ENCODE measurements at regions not wholly inside any gene's neighbourhood (a gene's known extent, or its start where the extent isn't known, plus 50 kb on each side); places are given as distances from the start of the nearest gene placed in this dataset.

- TF ChIP-seq CTCF (IDR thresholded peaks at IDR 0.05; ENCODE audit: low read depth, low read length) (no peak), POLR2A (IDR thresholded peaks at IDR 0.05; ENCODE audit: extremely low read depth, insufficient read length) (no peak), MYC (IDR thresholded peaks at IDR 0.05; ENCODE audit: low read depth, low read length) (no peak)
These were observed 189.8 kb downstream of the MTRR start for GRCh38 chr5:8058616-8059190.
